ENCODE measurements at regions not wholly inside any gene's neighbourhood (a gene's known extent, or its start where the extent isn't known, plus 50 kb on each side); places are given as distances from the start of the nearest gene placed in this dataset.
A peak's percentile ranks its signal among the peaks of the same experiment; 100 is the strongest.

DNA sequence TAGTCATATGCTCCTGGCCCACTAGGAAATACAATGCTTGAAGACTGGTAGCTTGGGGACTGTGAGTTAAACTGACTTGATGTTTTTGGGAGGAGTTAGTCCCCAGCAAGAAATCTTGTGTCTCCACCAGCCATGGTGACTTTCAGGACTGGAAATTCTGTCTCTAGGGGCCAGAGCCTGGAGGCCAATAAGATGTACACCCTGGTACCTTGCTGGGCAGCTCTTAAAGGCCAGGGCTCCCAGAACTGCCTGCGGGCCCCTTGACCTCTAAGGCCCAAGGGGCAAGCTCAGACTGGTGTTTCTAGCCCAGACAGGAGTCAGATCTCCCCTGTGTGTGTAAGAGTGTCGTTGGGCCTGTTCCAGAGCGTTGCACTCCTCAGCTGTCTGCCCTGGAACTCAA lies 128.7 kb upstream of the C11orf58 start:
- DNase-seq (ENCODE audit: low read depth in 1 of 2, low spot score in 1 of 2): no peak
- Histone ChIP-seq H3K9me3 (no peaks in the 10 kb centered on the region), H3K27ac (no peak overlapping the region), H3K4me1 (peaks cover 23% of the 10 kb centered on the region), H3K4me3 (no peak overlapping the region), H3K4me2 (no peak overlapping the region)
- no peak for ATAC-seq
- ChIA-PET POLR2A (no interaction called here), CTCF (interaction anchor here (1.0 to 1.3 kb wide), 2 partner anchors 22 to 960 kb away, joined by 3 to 4 read pairs; no protein-coding TSS in a partner anchor)
- WGBS (ENCODE audit: missing lambda C conversion rate): 50% methylated on average over 3 of the region's 3 CpGs
- no peak for TF ChIP-seq ZNF302 (CRISPR knock-in tag; IDR thresholded peaks at IDR 0.05)
- no peak for TF ChIP-seq BHLHE40 (IDR thresholded peaks at IDR 0.05; ENCODE audit: low read depth, low read length)
- no peak for TF ChIP-seq HEYL (CRISPR knock-in tag; IDR thresholded peaks at IDR 0.05)
- TF ChIP-seq E2F6 (IDR thresholded peaks at IDR 0.05; ENCODE audit: borderline replicate concordance, low read depth): no peak
- no peak for TF ChIP-seq EHMT2 (IDR thresholded peaks at IDR 0.05; ENCODE audit: low read depth)
- no peak for TF ChIP-seq RFX5 (IDR thresholded peaks at IDR 0.05)
- TF ChIP-seq CHD2 (IDR thresholded peaks at IDR 0.05; ENCODE audit: low read length, partially characterized antibody): no peak
- no peak for TF ChIP-seq CBX2 (IDR thresholded peaks at IDR 0.05; ENCODE audit: borderline replicate concordance, low read depth)
- no peak for FAIRE-seq

- Histone ChIP-seq H3K9me3 (no peaks in the 10 kb centered on the region), H3K4me2 (peak overlapping the region; percentile 96), H3K4me3 (peak overlapping the region; percentile 50), H3K4me1 (peaks cover 18% of the 10 kb centered on the region), H3K27ac (peak overlapping the region in 1 of 2 experiments; percentile 48; a peak in 1 of 6 replicates)
- POLR2A ChIA-PET: no interaction called here
- WGBS (ENCODE audit: missing lambda C conversion rate): 20% methylated on average over 24 of the region's 25 CpGs
- TF ChIP-seq HOXB5 (CRISPR knock-in tag; IDR thresholded peaks at IDR 0.05) (no peak), E2F6 (IDR thresholded peaks at IDR 0.05; ENCODE audit: borderline replicate concordance, low read depth) (no peak), ATOH8 (CRISPR knock-in tag; IDR thresholded peaks at IDR 0.05; ENCODE audit: low read depth) (no peak), POLR2A (IDR thresholded peaks at IDR 0.05; ENCODE audit: low read length) (no peak), RARB (CRISPR knock-in tag; IDR thresholded peaks at IDR 0.05) (no peak), RCOR1 (IDR thresholded peaks at IDR 0.05; ENCODE audit: low read depth, low read length) (no peak), SREBF2 (IDR thresholded peaks at IDR 0.05) (no peak), SMC3 (IDR thresholded peaks at IDR 0.05) (no peak), PHF8 (IDR thresholded peaks at IDR 0.05; ENCODE audit: borderline replicate concordance, low read depth) (no peak), NR3C1 (IDR thresholded peaks at IDR 0.05) (no peak), MAFK (IDR thresholded peaks at IDR 0.05; ENCODE audit: partially characterized antibody) (no peak), CTCF (IDR thresholded peaks at IDR 0.05) (no peak), ZC3H11A (IDR thresholded peaks at IDR 0.05) (no peak), CEBPB (IDR thresholded peaks at IDR 0.05) (no peak), FOSB (CRISPR knock-in tag; IDR thresholded peaks at IDR 0.05) (no peak)
- TF ChIP-seq, protein P1, sequence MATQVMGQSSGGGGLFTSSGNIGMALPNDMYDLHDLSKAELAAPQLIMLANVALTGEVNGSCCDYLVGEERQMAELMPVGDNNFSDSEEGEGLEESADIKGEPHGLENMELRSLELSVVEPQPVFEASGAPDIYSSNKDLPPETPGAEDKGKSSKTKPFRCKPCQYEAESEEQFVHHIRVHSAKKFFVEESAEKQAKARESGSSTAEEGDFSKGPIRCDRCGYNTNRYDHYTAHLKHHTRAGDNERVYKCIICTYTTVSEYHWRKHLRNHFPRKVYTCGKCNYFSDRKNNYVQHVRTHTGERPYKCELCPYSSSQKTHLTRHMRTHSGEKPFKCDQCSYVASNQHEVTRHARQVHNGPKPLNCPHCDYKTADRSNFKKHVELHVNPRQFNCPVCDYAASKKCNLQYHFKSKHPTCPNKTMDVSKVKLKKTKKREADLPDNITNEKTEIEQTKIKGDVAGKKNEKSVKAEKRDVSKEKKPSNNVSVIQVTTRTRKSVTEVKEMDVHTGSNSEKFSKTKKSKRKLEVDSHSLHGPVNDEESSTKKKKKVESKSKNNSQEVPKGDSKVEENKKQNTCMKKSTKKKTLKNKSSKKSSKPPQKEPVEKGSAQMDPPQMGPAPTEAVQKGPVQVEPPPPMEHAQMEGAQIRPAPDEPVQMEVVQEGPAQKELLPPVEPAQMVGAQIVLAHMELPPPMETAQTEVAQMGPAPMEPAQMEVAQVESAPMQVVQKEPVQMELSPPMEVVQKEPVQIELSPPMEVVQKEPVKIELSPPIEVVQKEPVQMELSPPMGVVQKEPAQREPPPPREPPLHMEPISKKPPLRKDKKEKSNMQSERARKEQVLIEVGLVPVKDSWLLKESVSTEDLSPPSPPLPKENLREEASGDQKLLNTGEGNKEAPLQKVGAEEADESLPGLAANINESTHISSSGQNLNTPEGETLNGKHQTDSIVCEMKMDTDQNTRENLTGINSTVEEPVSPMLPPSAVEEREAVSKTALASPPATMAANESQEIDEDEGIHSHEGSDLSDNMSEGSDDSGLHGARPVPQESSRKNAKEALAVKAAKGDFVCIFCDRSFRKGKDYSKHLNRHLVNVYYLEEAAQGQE (IDR thresholded peaks at IDR 0.05): no peak
- FAIRE-seq (no peak), DNase-seq (ENCODE audit: low read depth in 1 of 2, low spot score in 1 of 2) (no peak), ATAC-seq (peak in 1 of 2 experiments; percentile 4; a peak in 3 of 6 replicates)
- CTCF ChIA-PET: interaction anchor here (0.7 to 1.6 kb wide), 5 partner anchors 9 to 958 kb away, joined by 3 to 5 read pairs (median 3); no protein-coding TSS in a partner anchor
Measured at GRCh38 chr11:16607675-16608644, 130.5 kb upstream of the C11orf58 start.

All from A549 (cell line).